ENCODE measurements at regions not wholly inside any gene's neighbourhood (a gene's known extent, or its start where the extent isn't known, plus 50 kb on each side); places are given as distances from the start of the nearest gene placed in this dataset.

GRCh38 chr21:28268685-28269084 lies 724.0 kb downstream of the LTN1 start:
- no peaks in the 10 kb centered on the region for H4K20me1 ChIP-seq (ENCODE audit: insufficient read depth, low read length)
- no peak overlapping the region for H3K4me3 ChIP-seq (replicated peaks in 1 of 3; ENCODE audit: low read depth in 2 of 3, low read length in 3 of 3)
- H3K36me3 ChIP-seq (replicated peaks in 1 of 2; ENCODE audit: control insufficient read depth in 1 of 2, insufficient read depth in 2 of 2, low read length in 2 of 2) = no peaks in the 10 kb centered on the region
- Mint-ChIP-seq H3K9me3 (peaks cover 0 to 3% (median 0%) of the 10 kb centered on the region in 7 donors), H3K4me1 (peaks cover 2% of the 10 kb centered on the region), H3K4me3 (no peak overlapping the region), H3K27me3 (ENCODE audit: low read depth in 3 of 3) (peaks cover 0 to 4% (median 0%) of the 10 kb centered on the region in 3 donors), H3K27ac (no peak overlapping the region), H3K36me3 (no peaks in the 10 kb centered on the region)
- WGBS (ENCODE audit: insufficient coverage) = 60% methylated on average over 1 of the region's 4 CpGs
- intact Hi-C loops (cut with micrococcal nuclease) = no loop called here
- DNase-seq = no peak
- H3K4me2 ChIP-seq (replicated peaks; ENCODE audit: extremely low read depth, low read length, poor library complexity, severe bottlenecking) = no peak overlapping the region
- no peaks in the 10 kb centered on the region for H3K27me3 ChIP-seq (ENCODE audit: control insufficient read depth in 2 of 2, insufficient read depth in 2 of 2, low read length in 2 of 2)
- H3K27ac ChIP-seq (ENCODE audit: low read depth in 1 of 2, low read length in 2 of 2) = no peak overlapping the region
- H3K4me1 ChIP-seq (ENCODE audit: control insufficient read depth in 1 of 2, insufficient read depth in 2 of 2, low read length in 2 of 2) = no peaks in the 10 kb centered on the region
- no peak for TF ChIP-seq CTCF (IDR thresholded peaks at IDR 0.05)
- no peak overlapping the region for H3K9ac ChIP-seq (ENCODE audit: insufficient read depth, low read length, poor library complexity, severe bottlenecking)
- H3K9me3 ChIP-seq (replicated peaks in 1 of 2; ENCODE audit: control insufficient read depth in 1 of 2, insufficient read depth in 1 of 2, low read length in 2 of 2) = no peaks in the 10 kb centered on the region
- H3K79me2 ChIP-seq (ENCODE audit: insufficient read depth, low read length) = no peaks in the 10 kb centered on the region
- no peak overlapping the region for H2AFZ ChIP-seq (ENCODE audit: insufficient read depth, low read depth, low read length, poor library complexity, severe bottlenecking)

DNA sequence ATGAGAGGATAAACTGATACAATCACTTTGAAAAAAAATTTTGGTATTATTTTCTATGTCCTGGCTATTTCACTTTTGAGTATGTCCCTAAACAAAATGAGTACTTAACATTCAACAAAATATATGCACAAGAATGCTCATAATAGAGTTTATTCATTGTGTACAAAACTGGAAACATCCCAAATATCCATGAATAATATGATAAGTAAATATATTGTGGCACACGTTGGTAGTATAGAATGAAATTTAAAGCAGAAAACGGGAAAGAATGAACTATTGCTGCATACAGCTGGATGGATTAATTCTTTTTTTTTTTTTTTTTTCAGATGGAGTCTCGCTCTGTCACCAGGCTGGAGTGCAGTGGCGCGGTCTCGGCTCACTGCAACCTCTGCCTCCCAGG lies 725.2 kb downstream of the LTN1 start:
- intact Hi-C loops (cut with micrococcal nuclease) = no loop called here
- Histone ChIP-seq H3K4me1 (ENCODE audit: control insufficient read depth in 1 of 2, insufficient read depth in 2 of 2, low read length in 2 of 2) (no peaks in the 10 kb centered on the region), H3K27me3 (ENCODE audit: control insufficient read depth in 2 of 2, insufficient read depth in 2 of 2, low read length in 2 of 2) (no peaks in the 10 kb centered on the region), H3K4me2 (replicated peaks; ENCODE audit: extremely low read depth, low read length, poor library complexity, severe bottlenecking) (no peak overlapping the region), H2AFZ (ENCODE audit: insufficient read depth, low read depth, low read length, poor library complexity, severe bottlenecking) (no peak overlapping the region), H3K36me3 (replicated peaks in 1 of 2; ENCODE audit: control insufficient read depth in 1 of 2, insufficient read depth in 2 of 2, low read length in 2 of 2) (no peaks in the 10 kb centered on the region), H3K27ac (ENCODE audit: low read depth in 1 of 2, low read length in 2 of 2) (no peak overlapping the region), H3K9ac (ENCODE audit: insufficient read depth, low read length, poor library complexity, severe bottlenecking) (no peak overlapping the region), H3K79me2 (ENCODE audit: insufficient read depth, low read length) (no peaks in the 10 kb centered on the region), H3K9me3 (replicated peaks in 1 of 2; ENCODE audit: control insufficient read depth in 1 of 2, insufficient read depth in 1 of 2, low read length in 2 of 2) (no peaks in the 10 kb centered on the region), H4K20me1 (ENCODE audit: insufficient read depth, low read length) (no peaks in the 10 kb centered on the region), H3K4me3 (replicated peaks in 1 of 3; ENCODE audit: low read depth in 2 of 3, low read length in 3 of 3) (no peak overlapping the region)
- DNase-seq = no peak
- Mint-ChIP-seq H3K4me3 (no peak overlapping the region), H3K9me3 (peaks cover 0 to 3% (median 0%) of the 10 kb centered on the region in 7 donors), H3K4me1 (peaks cover 2% of the 10 kb centered on the region), H3K27ac (no peak overlapping the region), H3K36me3 (no peaks in the 10 kb centered on the region), H3K27me3 (ENCODE audit: low read depth in 3 of 3) (peaks cover 0 to 6% (median 0%) of the 10 kb centered on the region in 3 donors)
- TF ChIP-seq CTCF (IDR thresholded peaks at IDR 0.05) = no peak
- no CpG with 5 or more reads among the region's 6 CpGs for WGBS (ENCODE audit: insufficient coverage)
